ENCODE measurements at regions not wholly inside any gene's neighbourhood (a gene's known extent, or its start where the extent isn't known, plus 50 kb on each side); places are given as distances from the start of the nearest gene placed in this dataset.
"Not testable (repeated sequence)": the region's sequence is repeated elsewhere in the genome, so short reads cannot be mapped to it uniquely, and the experiment has no call there.

DNA sequence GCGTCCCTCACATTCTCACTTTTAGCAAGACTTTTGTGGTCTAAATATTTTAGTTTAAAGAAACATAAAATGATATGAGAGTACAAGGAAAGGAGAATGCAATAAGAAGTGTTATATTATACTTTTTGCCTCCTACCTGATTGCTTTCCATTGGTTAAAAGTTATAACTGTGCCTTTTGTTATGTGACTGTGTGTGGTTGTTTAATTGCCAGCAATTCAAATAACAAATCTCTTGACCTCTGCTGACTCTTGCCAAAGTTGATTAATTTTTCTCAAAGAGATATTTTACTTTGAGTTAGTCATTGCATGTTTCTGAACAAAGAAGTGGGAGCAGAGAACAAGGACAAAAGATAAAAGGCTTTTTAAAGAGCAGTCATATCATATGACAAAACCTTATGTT lies 599.5 kb downstream of the SUCLG1 start:
- no peak for DNase-seq

- no peak for DNase-seq
Observed at GRCh38 chr2:83851066-83851465, 608.0 kb downstream of the SUCLG1 start.

GRCh38 chr2:83850071-83850725 lies 608.9 kb downstream of the SUCLG1 start:
- DNase-seq, result no peak

DNA sequence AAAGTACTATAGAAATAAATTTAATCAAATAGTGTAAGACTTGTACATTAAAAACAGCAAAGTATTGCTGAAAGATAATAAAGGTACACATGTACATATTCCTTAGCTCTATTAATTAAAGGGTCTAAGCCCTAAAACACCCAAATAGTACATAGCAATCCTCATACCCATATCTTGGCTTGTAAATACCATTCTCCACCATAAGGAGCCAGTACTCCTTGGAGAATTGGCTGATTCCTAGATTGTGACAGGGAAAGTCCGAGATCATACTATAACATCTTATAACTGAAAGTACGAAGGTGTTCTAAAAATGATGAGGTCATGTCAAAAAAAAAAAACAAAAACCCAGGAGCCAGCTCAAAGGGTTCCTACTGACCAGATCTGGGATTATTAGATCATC lies 614.6 kb downstream of the SUCLG1 start:
- no peak for DNase-seq

- no peak for DNase-seq
Observed at GRCh38 chr2:83842421-83842820, 616.7 kb downstream of the SUCLG1 start.

- DNase-seq, result no peak
Observed at GRCh38 chr2:83837823-83838222, 621.3 kb downstream of the SUCLG1 start.

GRCh38 chr2:83827618-83828017 lies 631.5 kb downstream of the SUCLG1 start:
- no peak for DNase-seq

DNA sequence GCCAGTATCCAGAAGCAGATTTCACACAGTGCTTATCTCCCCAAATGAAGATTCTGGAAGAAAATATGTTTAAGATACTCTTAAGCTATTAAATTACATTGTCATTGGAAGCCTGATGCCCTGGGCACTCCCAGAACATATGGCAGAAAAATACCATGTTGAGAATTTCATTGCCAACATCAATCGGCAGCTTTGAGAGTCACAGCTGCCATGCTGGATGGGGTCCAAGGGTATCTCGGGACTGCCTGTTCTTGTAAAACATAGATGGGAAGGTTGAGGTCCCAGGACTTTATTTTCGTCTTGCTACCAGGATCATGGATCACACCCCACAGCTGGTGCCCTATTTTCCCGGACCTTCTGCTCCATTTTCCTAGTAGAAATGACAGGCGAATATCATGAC lies 632.5 kb downstream of the SUCLG1 start:
- no peak for DNase-seq

- DNase-seq, result no peak
Observed at GRCh38 chr2:83823229-83823628, 635.9 kb downstream of the SUCLG1 start.

- no peak for DNase-seq
Observed at GRCh38 chr2:83817511-83817910, 641.6 kb downstream of the SUCLG1 start.

DNA sequence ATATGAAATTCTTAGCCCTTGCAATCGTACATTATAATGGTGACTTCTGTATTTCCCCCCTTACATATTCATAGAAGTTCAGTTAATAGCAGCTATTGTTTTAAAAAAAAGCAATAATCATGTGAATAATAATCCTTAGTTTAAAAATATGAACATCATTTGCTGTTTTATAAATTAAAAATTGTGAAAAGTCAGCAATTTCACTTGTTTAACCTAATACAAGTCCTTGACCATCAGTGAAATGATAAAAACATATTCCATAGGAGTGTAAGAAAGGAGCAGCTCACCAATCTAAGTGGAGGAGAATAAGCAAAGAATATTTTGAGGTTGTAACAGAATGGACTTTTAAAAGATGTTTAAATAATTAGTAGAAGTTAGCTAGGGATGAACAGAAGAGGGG lies 650.2 kb downstream of the SUCLG1 start:
- DNase-seq, result no peak

DNA sequence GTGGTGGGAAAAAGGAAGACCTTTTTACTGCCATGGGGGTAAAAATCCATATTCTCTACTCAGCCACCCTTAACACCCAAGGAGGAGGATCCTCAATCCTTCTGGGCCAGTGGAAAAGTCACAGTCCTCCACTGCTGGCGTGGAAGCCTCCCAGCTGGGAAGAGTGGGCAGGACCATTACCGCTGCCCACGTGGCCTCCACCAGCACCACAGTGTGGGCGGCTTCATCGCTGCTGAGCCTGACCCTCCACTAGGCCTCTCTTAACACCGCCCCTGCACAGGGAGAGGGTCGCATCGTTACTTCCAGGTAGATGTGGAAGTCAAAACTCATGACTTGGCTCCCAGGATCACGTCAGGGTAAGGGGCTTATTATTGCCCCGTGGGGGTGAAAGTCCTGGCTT lies 656.5 kb downstream of the SUCLG1 start:
- no peak for DNase-seq

DNA sequence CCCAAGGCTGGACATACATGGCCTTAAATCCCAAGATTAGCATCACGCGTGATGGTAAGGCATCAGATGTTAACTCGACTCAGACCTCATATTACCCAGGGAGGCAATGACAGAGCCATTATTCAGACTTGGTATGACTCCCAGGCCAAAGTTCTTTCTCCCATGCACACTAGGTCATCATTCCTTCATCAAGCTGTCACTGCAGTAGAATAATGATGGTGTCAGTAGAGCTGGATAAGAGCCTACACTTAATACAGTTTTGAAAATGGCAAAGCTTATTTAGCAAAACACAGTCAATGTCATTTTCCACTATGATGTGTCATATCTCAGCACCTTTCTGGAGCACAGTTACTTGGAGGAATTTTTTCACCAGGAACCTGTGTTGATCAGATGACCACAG lies 663.3 kb downstream of the SUCLG1 start:
- DNase-seq, result no peak

DNA sequence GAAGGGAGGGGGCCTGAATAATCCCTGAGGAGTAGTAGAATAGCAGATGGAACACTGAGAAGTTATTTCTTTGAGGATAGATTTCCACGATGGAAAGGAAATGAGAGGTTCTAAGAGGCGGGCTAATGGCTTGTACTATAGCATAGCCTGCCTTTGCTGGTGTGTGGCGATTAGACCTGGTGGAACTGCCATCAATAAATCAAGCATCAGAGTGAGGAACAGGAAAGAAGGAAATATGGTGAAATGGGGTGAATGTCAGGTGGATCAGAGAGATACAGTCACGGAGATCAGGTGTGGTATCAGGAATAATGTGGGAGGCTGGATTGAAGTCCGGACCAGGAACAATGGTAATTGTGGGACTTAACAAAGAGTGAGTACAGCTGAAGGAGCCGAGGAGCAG lies 668.6 kb downstream of the SUCLG1 start:
- not testable (repeated sequence) for DNase-seq

- not testable (repeated sequence) for DNase-seq
Observed at GRCh38 chr2:83789674-83790073, 669.4 kb downstream of the SUCLG1 start.

DNA sequence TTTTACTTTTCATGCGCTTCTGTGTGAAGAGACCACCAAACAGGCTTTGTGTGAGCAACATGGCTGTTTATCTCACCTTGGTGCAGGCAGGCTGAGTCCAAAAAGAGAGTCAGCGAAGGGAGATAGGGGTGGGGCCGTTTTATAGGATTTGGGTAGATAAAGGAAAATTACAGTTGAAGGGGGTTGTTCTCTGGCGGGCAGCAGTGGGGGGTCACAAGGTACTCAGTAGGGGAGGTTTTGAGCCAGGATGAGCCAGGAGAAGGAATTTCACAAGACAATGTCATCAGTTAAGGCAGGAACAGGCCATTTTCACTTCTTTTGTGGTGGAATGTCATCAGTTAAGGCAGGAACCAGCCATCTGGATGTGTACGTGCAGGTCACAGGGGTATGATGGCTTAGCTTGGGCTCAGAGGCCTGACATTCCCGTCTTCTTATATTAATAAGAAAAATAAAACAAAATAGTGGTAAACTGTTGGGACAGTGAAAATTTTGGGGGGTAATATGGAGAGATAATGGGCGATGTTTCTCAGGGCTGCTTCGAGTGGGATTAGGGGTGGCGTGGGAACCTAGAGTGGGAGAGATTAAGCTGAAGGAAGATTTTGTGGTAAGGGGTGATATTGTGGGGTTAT lies 670.0 kb downstream of the SUCLG1 start:
- DNase-seq, result not testable (repeated sequence)

DNA sequence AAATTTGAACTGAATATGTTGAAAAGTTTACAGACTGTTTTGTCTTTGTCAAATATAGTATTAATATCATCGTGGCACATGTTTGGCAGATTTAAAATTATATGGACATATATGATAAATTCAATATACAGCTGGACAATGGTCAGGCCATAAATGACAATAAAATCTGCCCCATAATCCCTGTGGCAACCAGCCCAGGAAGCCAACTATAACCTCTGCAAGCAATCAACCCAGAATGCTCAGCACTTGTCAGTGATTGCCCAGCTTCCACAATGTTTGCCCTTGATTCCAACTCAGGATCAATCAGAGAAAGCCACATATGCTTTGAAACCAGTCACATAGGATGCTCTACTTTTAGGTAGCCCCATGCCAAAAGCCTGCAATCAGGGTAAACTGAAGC lies 671.9 kb downstream of the SUCLG1 start:
- no peak for DNase-seq

GRCh38 chr2:83786140-83786539 lies 672.9 kb downstream of the SUCLG1 start:
- DNase-seq, result no peak

DNA sequence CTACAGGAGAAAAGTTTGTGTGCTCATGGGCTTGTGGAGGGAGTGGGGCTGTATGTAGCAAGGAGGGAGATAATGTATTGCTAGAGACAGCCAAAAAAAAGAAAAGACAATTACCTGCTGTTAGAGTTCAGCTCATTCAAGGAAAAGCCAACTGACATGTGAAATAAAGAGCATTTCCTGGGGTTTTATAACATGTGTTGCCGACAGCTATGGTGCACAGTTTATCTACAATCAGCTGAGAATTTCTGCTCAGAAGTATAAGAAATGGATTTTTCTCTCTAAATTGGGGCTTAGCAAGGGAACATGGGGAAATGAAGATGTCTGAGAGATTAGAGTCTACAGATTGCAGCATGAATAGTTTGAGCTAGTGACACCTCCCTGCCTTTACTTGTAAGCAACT lies 674.1 kb downstream of the SUCLG1 start:
- DNase-seq, result no peak

DNA sequence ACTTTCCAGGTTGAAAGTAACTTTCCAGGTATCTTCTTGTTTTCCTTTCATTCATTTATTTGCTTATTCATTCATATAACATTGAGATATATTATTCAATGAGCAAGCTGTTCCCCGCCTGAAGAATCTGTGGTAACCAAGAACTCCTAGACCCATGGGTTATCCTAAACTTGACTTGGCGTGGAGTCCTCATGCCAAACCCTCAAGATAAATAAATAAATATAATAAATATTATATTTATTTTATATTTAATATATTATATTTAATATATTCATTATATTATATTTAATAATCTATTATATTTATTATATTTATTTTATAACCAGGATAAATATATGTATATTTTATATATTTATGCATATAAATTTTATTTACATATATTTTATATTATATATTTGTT lies 674.8 kb downstream of the SUCLG1 start:
- DNase-seq, result no peak

DNA sequence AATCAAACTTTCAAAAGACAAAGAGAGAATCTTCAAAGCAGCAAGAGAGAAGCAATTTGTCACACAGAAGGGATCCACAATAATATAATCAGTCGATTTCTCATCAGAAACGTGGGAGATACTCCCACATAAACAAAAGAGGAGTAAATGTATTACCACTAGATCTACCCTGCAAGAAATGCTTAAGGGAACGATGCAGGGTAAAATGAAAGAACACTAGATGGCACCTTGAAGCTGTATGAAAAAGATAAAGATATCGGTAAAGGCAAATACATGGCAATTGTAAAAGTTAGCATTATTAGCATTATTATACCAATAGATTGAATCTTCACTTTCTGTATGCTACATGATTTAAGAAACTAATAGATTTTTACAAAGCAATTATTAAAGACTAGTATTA lies 677.0 kb downstream of the SUCLG1 start:
- DNase-seq, result no peak

DNA sequence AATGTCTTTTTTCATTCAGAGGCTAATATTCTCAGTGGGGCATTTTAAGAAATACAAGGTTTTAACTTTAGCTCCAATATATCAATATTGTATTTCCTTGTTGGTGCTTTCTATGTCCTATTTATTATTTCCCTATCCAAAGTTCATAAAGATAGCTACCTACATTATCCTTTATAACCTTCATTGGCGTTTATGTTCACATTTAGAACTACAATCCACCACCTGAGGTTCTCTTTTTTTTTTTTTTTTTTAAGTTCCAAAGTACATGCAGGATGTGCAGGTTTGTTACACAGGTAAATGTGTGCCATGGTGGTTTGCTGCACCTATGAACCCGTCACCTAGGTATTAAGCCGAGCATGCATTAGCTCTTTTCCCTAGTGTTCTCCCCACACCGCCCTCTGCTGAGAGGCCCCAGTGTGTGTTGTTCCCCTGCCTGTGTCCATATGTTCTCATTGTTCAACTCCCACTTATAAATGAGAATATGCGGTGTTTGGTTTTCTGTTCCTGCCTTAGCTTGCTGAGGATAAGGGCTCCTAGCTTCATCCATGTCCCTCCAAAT lies 694.6 kb downstream of the SUCLG1 start:
- DNase-seq, result no peak

DNA sequence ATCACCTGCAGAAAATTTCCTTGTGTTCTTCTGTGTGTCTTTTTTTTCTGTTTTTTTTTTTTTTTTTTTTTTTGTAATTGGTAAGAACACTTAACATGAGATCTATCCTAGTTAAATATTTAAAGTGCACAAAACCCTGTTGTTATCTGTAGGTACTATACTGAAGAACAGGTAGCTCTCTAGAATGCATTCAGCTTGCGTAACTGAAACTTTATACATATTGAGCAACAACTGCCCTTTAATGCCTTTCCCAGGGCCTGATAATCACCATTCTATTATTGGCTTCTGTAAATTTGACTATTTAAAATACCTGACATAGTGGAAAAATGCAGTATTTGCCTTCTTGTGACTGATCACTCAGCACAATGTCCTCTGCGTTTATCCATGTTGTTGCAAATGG lies 701.8 kb downstream of the SUCLG1 start:
- no peak for DNase-seq

DNA sequence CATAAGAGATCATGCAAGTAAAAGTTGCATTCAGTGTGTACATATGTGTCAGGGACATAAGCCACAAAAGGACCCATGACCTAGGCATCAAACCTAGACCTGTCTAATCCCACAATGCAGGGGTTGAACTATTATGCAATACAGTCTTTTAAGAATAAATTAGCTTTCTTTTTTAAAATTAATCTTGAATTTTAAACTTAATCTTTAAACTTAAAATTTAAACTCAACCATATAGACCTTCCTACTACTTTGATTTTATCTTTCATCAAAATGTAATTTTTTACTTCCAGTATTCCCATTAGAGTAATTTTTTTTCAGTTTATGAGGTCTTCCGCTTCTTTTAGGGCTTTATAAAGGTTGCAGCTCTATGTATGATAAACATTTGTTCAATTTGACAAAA lies 702.9 kb downstream of the SUCLG1 start:
- no peak for DNase-seq

DNA sequence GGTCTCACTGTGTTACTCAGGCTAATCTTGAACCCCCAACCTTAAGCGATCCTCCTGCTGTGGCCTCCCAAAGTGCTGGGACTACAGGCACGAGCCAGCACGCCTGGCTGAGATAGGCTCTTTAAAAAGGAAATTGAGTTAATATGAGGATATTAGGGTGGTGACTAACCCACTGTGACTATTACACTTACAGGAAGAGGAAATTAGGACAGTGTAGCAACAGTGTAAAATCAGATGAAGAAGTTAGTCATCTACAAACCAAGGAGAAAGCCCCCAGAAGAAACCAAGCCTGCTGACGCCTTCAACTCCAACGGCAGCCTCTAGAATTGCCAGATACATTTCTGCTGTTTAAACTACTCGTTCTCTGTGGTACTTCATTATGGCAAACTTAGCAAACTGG lies 711.9 kb downstream of the SUCLG1 start:
- DNase-seq, result no peak
